ENCODE measurements at regions not wholly inside any gene's neighbourhood (a gene's known extent, or its start where the extent isn't known, plus 50 kb on each side); places are given as distances from the start of the nearest gene placed in this dataset.

DNA sequence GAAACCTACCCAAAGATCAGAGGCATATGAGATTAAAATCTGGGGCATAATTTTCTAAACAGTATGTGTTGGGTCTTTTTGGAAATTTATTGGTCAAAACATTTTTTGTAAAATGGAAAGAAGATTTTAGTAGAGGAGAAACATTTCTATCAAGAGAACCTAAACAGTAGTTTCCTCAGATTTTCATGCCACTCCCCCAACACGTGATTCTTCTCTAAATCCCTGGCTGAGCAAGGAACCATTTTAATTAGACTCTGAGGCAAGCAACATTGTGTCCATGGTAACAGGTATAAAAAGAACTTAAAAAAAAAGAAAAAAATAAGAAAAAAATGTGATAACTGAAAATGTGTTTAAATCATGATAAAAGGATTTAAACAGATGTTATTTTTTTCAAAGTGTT lies 1105.2 kb upstream of the ZEB2 start:
- TF ChIP-seq POLR2A (IDR thresholded peaks at IDR 0.05), result no peak
- TF ChIP-seq, protein P1, sequence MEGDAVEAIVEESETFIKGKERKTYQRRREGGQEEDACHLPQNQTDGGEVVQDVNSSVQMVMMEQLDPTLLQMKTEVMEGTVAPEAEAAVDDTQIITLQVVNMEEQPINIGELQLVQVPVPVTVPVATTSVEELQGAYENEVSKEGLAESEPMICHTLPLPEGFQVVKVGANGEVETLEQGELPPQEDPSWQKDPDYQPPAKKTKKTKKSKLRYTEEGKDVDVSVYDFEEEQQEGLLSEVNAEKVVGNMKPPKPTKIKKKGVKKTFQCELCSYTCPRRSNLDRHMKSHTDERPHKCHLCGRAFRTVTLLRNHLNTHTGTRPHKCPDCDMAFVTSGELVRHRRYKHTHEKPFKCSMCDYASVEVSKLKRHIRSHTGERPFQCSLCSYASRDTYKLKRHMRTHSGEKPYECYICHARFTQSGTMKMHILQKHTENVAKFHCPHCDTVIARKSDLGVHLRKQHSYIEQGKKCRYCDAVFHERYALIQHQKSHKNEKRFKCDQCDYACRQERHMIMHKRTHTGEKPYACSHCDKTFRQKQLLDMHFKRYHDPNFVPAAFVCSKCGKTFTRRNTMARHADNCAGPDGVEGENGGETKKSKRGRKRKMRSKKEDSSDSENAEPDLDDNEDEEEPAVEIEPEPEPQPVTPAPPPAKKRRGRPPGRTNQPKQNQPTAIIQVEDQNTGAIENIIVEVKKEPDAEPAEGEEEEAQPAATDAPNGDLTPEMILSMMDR (IDR thresholded peaks at IDR 0.05), result no peak
